Mammary epithelial cell (primary cell): ENCODE measurements at regions not wholly inside any gene's neighbourhood (a gene's known extent, or its start where the extent isn't known, plus 50 kb on each side); places are given as distances from the start of the nearest gene placed in this dataset.

Experiments
- EZH2 ChIP-seq: IDR thresholded peaks from 2 replicates; pipeline ENCODE4 v1.6.1; 2012; ENCODE audit warnings: low read length, inconsistent platforms, borderline replicate concordance
- TF ChIP-seq, protein P1 (sequence below), 2 donors: IDR thresholded peaks in 1 of 2; conservative IDR thresholded peaks in 1 of 2; 2 replicates each; pipeline ENCODE4 v1.5.1; 2011 to 2012; ENCODE audit warnings: inconsistent platforms in 2 of 2, low read length in 2 of 2, mild to moderate bottlenecking in 2 of 2, control low read depth in 1 of 2, low read depth in 1 of 2; ENCODE audit not compliant: insufficient read depth in 1 of 2; ENCODE audit errors: extremely low read depth in 1 of 2

DNA sequence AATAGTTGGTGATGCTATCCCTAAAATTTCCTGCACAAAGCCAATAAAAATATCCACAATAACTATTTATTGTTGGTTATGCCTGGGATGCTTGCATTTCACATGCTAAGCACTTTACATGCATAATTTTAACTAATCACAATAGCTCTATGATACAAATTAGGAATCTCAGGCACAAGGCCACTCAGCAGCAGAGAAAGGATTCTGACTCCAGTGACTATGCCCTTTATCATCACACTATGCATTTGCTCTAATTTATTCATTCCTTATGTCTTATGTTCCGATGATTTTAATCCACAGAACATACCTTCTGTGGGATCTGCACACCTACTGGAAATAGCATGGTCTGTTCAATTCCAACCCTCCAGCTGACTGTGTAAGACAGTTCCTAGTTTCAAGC lies 476.1 kb downstream of the TMEM232 start:
- TF ChIP-seq EZH2, result no peak
- TF ChIP-seq, protein P1, sequence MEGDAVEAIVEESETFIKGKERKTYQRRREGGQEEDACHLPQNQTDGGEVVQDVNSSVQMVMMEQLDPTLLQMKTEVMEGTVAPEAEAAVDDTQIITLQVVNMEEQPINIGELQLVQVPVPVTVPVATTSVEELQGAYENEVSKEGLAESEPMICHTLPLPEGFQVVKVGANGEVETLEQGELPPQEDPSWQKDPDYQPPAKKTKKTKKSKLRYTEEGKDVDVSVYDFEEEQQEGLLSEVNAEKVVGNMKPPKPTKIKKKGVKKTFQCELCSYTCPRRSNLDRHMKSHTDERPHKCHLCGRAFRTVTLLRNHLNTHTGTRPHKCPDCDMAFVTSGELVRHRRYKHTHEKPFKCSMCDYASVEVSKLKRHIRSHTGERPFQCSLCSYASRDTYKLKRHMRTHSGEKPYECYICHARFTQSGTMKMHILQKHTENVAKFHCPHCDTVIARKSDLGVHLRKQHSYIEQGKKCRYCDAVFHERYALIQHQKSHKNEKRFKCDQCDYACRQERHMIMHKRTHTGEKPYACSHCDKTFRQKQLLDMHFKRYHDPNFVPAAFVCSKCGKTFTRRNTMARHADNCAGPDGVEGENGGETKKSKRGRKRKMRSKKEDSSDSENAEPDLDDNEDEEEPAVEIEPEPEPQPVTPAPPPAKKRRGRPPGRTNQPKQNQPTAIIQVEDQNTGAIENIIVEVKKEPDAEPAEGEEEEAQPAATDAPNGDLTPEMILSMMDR (conservative IDR thresholded peaks at IDR 0.05 in 1 of 2, IDR thresholded peaks at IDR 0.05 in 1 of 2; ENCODE audit: extremely low read depth in 1 of 2, insufficient read depth in 1 of 2, low read depth in 1 of 2, low read length in 2 of 2), result no peak
